CD4-positive, alpha-beta memory T cell (primary cell): ENCODE measurements at regions not wholly inside any gene's neighbourhood (a gene's known extent, or its start where the extent isn't known, plus 50 kb on each side); places are given as distances from the start of the nearest gene placed in this dataset.
A peak's percentile ranks its signal among the peaks of the same experiment; 100 is the strongest.

Source experiments
- CTCF ChIA-PET: fragments of 350-600 bp; sonication (Branson Sonifier 250); formaldehyde crosslinking; loops from one replicate; lab custom pipeline; 2021; ENCODE audit warnings: inconsistent platforms; ENCODE audit not compliant: partially characterized antibody; lab: Charles Lee
- POLR2A ChIA-PET: fragments of 350-600 bp; sonication (Branson Sonifier 250); formaldehyde crosslinking; loops from one replicate; lab custom pipeline; 2021; ENCODE audit not compliant: partially characterized antibody; lab: Charles Lee
- DNase-seq, 5 donors: peaks; one replicate each; pipeline versions ENCODE4 v3.0.0 to v3.0.0-alpha.2; 2020 to 2022; ENCODE audit warnings: mixed read lengths in 1 of 5
- H3K27ac ChIP-seq: one replicate; pipeline ENCODE4 v1.7.0; 2013; ENCODE audit warnings: low read depth, low read length
- H3K27me3 ChIP-seq: 2 replicates; pipeline ENCODE4 v1.7.0; 2013; ENCODE audit warnings: mild to moderate bottlenecking, low read length, moderate library complexity; ENCODE audit not compliant: insufficient read depth
- H3K36me3 ChIP-seq: 2 replicates; pipeline ENCODE4 v1.7.0; 2013; ENCODE audit warnings: mild to moderate bottlenecking, low read length, moderate library complexity; ENCODE audit not compliant: insufficient read depth
- H3K4me1 ChIP-seq: 2 replicates; pipeline ENCODE4 v1.7.0; 2013; ENCODE audit warnings: mild to moderate bottlenecking, low read length, moderate library complexity; ENCODE audit not compliant: insufficient read depth
- H3K4me3 ChIP-seq, 2 donors: one replicate each; pipeline ENCODE4 v1.7.0; 2013; ENCODE audit warnings: low read length in 2 of 2, mild to moderate bottlenecking in 1 of 2
- H3K9me3 ChIP-seq, 2 donors: one replicate each; pipeline ENCODE4 v1.7.0; 2013; ENCODE audit warnings: low read length in 2 of 2, control low read depth in 1 of 2; ENCODE audit not compliant: control insufficient read depth in 1 of 2
- H3K27ac Mint-ChIP-seq, 7 donors: one replicate each; pipeline ENCODE4 v1.8.0; 2020 to 2021; ENCODE audit warnings: mixed read lengths in 7 of 7, mild to moderate bottlenecking in 6 of 7, inconsistent platforms in 3 of 7, moderate library complexity in 3 of 7
- H3K27me3 Mint-ChIP-seq, 2 donors: one replicate each; pipeline ENCODE4 v1.8.0; 2020 to 2021; ENCODE audit warnings: mixed read lengths in 2 of 2
- H3K36me3 Mint-ChIP-seq, 2 donors: one replicate each; pipeline ENCODE4 v1.8.0; 2020 to 2021; ENCODE audit warnings: mixed read lengths in 2 of 2, inconsistent platforms in 1 of 2, mild to moderate bottlenecking in 1 of 2
- H3K4me1 Mint-ChIP-seq, 4 donors: one replicate each; pipeline ENCODE4 v1.8.0; 2020 to 2021; ENCODE audit warnings: mixed read lengths in 4 of 4, mild to moderate bottlenecking in 1 of 4
- H3K4me3 Mint-ChIP-seq, 8 donors: one replicate each; pipeline ENCODE4 v1.8.0; 2020 to 2021; ENCODE audit warnings: mixed read lengths in 8 of 8, mild to moderate bottlenecking in 7 of 8, moderate library complexity in 6 of 8, inconsistent platforms in 3 of 8
- H3K9me3 Mint-ChIP-seq, 8 donors: one replicate each; pipeline ENCODE4 v1.8.0; 2020 to 2021; ENCODE audit warnings: mixed read lengths in 8 of 8, mild to moderate bottlenecking in 5 of 8, inconsistent platforms in 3 of 8, moderate library complexity in 1 of 8
- intact Hi-C: fragments of 100-400 bp; cut with micrococcal nuclease; formaldehyde crosslinking; loops from one replicate; pipeline ENCODE4 v1.15.1; 2023

- ChIA-PET POLR2A (no interaction called here), CTCF (interaction anchor here (1.3 to 2.3 kb wide), 2 partner anchors 9 to 13 kb away, joined by 3 to 15 read pairs; no protein-coding TSS in a partner anchor)
- no peak for DNase-seq
Observed at GRCh38 chr15:66838671-66839239, 136.7 kb downstream of the SMAD6 start.

GRCh38 chr15:66839506-66840112 lies 137.6 kb downstream of the SMAD6 start:
- POLR2A ChIA-PET, result no interaction called here
- Histone ChIP-seq H3K4me1 (no peaks in the 10 kb centered on the region), H3K27me3 (peaks cover 7% of the 10 kb centered on the region), H3K27ac (no peak overlapping the region), H3K36me3 (no peaks in the 10 kb centered on the region), H3K9me3 (no peaks in the 10 kb centered on the region), H3K4me3 (no peak overlapping the region)
- CTCF ChIA-PET, result interaction anchor here (2.3 kb wide), 1 partner anchor 12 kb away, joined by 15 read pairs; no protein-coding TSS in a partner anchor
- H3K27me3 Mint-ChIP-seq, result peaks cover 24 to 29% of the 10 kb centered on the region in 2 donors
- DNase-seq, result no peak
- no peak overlapping the region for H3K27ac Mint-ChIP-seq
- intact Hi-C loops, result no loop called here
- peaks cover 3 to 8% (median 5%) of the 10 kb centered on the region in 4 donors for H3K4me1 Mint-ChIP-seq
- H3K36me3 Mint-ChIP-seq, result no peaks in the 10 kb centered on the region
- H3K4me3 Mint-ChIP-seq, result no peak overlapping the region
- no peaks in the 10 kb centered on the region for H3K9me3 Mint-ChIP-seq

More at GRCh38 chr15:66838671-66839239, 136.7 kb downstream of the SMAD6 start:
- Histone ChIP-seq H3K9me3 (no peaks in the 10 kb centered on the region), H3K4me1 (no peaks in the 10 kb centered on the region), H3K27ac (no peak overlapping the region), H3K36me3 (no peaks in the 10 kb centered on the region), H3K4me3 (no peak overlapping the region), H3K27me3 (peaks cover 7% of the 10 kb centered on the region)
- H3K4me1 Mint-ChIP-seq, result peaks cover 3 to 8% (median 5%) of the 10 kb centered on the region in 4 donors
- H3K27me3 Mint-ChIP-seq, result peaks cover 19 to 20% of the 10 kb centered on the region in 2 donors
- no peak overlapping the region for H3K4me3 Mint-ChIP-seq
- H3K9me3 Mint-ChIP-seq, result no peaks in the 10 kb centered on the region
- intact Hi-C loops, result no loop called here
- H3K27ac Mint-ChIP-seq, result no peak overlapping the region
- no peaks in the 10 kb centered on the region for H3K36me3 Mint-ChIP-seq

GRCh38 chr15:66840615-66841390 lies 138.8 kb downstream of the SMAD6 start:
- Mint-ChIP-seq H3K27ac (no peak overlapping the region), H3K27me3 (peaks cover 29 to 37% of the 10 kb centered on the region in 2 donors), H3K9me3 (no peaks in the 10 kb centered on the region), H3K4me1 (peaks cover 3 to 8% (median 5%) of the 10 kb centered on the region in 4 donors), H3K36me3 (no peaks in the 10 kb centered on the region), H3K4me3 (peak overlapping the region in 2 of 8 donors; percentile 0 to 6)
- no peaks in the 10 kb centered on the region for H3K9me3 ChIP-seq
- no peak for DNase-seq
- ChIA-PET CTCF (no interaction called here), POLR2A (no interaction called here)
- no peaks in the 10 kb centered on the region for H3K4me1 ChIP-seq
- no peaks in the 10 kb centered on the region for H3K36me3 ChIP-seq
- no peak overlapping the region for H3K27ac ChIP-seq
- H3K27me3 ChIP-seq, result peaks cover 7% of the 10 kb centered on the region
- no peak overlapping the region for H3K4me3 ChIP-seq
- intact Hi-C loops, result no loop called here

- Histone ChIP-seq H3K4me3 (no peak overlapping the region), H3K36me3 (no peaks in the 10 kb centered on the region), H3K9me3 (no peaks in the 10 kb centered on the region), H3K27me3 (peaks cover 7% of the 10 kb centered on the region), H3K4me1 (no peaks in the 10 kb centered on the region), H3K27ac (no peak overlapping the region)
- Mint-ChIP-seq H3K27me3 (peaks cover 32 to 44% of the 10 kb centered on the region in 2 donors), H3K4me1 (peaks cover 3 to 8% (median 5%) of the 10 kb centered on the region in 4 donors), H3K4me3 (peak overlapping the region in 5 of 8 donors; percentile 6 to 71 (median 52)), H3K27ac (no peak overlapping the region), H3K36me3 (no peaks in the 10 kb centered on the region), H3K9me3 (no peaks in the 10 kb centered on the region)
- DNase-seq, result peak in 2 of 5 donors; percentile 8 to 11
- CTCF ChIA-PET, result no interaction called here
- POLR2A ChIA-PET, result no interaction called here
- intact Hi-C loops, result no loop called here
Observed at GRCh38 chr15:66841953-66842681, 140.1 kb downstream of the SMAD6 start.

- ChIA-PET CTCF (no interaction called here), POLR2A (no interaction called here)
- Mint-ChIP-seq H3K4me1 (peaks cover 3 to 8% (median 5%) of the 10 kb centered on the region in 4 donors), H3K9me3 (no peaks in the 10 kb centered on the region), H3K27me3 (peaks cover 32 to 44% of the 10 kb centered on the region in 2 donors), H3K4me3 (peak overlapping the region in 7 of 8 donors; percentile 38 to 78 (median 65)), H3K36me3 (no peaks in the 10 kb centered on the region), H3K27ac (no peak overlapping the region)
- DNase-seq, result peak in 1 of 5 donors; percentile 6
- Histone ChIP-seq H3K4me1 (no peaks in the 10 kb centered on the region), H3K36me3 (no peaks in the 10 kb centered on the region), H3K27ac (no peak overlapping the region), H3K9me3 (no peaks in the 10 kb centered on the region), H3K4me3 (no peak overlapping the region), H3K27me3 (peaks cover 7% of the 10 kb centered on the region)
- intact Hi-C loops, result no loop called here
Observed at GRCh38 chr15:66842710-66843441, 140.8 kb downstream of the SMAD6 start.

- intact Hi-C loops, result no loop called here
- Mint-ChIP-seq H3K27me3 (peaks cover 32 to 44% of the 10 kb centered on the region in 2 donors), H3K27ac (no peak overlapping the region), H3K36me3 (no peaks in the 10 kb centered on the region), H3K4me1 (peaks cover 3 to 8% (median 5%) of the 10 kb centered on the region in 4 donors), H3K4me3 (peak overlapping the region in 3 of 8 donors; percentile 1 to 40 (median 23)), H3K9me3 (no peaks in the 10 kb centered on the region)
- no peak for DNase-seq
- CTCF ChIA-PET, result no interaction called here
- Histone ChIP-seq H3K36me3 (no peaks in the 10 kb centered on the region), H3K4me1 (no peaks in the 10 kb centered on the region), H3K9me3 (no peaks in the 10 kb centered on the region), H3K27me3 (peaks cover 7% of the 10 kb centered on the region), H3K27ac (no peak overlapping the region), H3K4me3 (no peak overlapping the region)
- POLR2A ChIA-PET, result no interaction called here
Observed at GRCh38 chr15:66843581-66843980, 141.5 kb downstream of the SMAD6 start.
